CD14-positive monocyte (primary cell): ENCODE measurements at regions not wholly inside any gene's neighbourhood (a gene's known extent, or its start where the extent isn't known, plus 50 kb on each side); places are given as distances from the start of the nearest gene placed in this dataset.

Source experiments
- DNase-seq, 3 donors: peaks; one replicate each; pipeline ENCODE4 v3.0.0-alpha.2; 2011 to 2022
- H2AFZ ChIP-seq: 2 replicates; pipeline ENCODE4 v1.6.0; 2012; ENCODE audit warnings: mild to moderate bottlenecking, low read depth, low read length, inconsistent platforms; ENCODE audit not compliant: insufficient read depth, poor library complexity, severe bottlenecking
- H3K27ac ChIP-seq, 2 donors: 1 replicate in 1 of 2; 2 replicates in 1 of 2; pipeline ENCODE4 v1.5.1; 2012 to 2013; ENCODE audit warnings: low read length in 2 of 2, control low read depth in 1 of 2, inconsistent platforms in 1 of 2, low read depth in 1 of 2, mild to moderate bottlenecking in 1 of 2
- H3K27me3 ChIP-seq, 2 donors: one replicate each; pipeline versions ENCODE4 v1.6.0 to v1.6.1; 2011 to 2013; ENCODE audit warnings: low read length in 2 of 2; ENCODE audit not compliant: control insufficient read depth in 2 of 2, insufficient read depth in 2 of 2
- H3K36me3 ChIP-seq, 2 donors: replicated peaks in 1 of 2; 1 replicate in 1 of 2; 2 replicates in 1 of 2; pipeline versions ENCODE4 v1.5.1 to v1.6.1; 2012 to 2013; ENCODE audit warnings: low read length in 2 of 2, control low read depth in 1 of 2, inconsistent platforms in 1 of 2, mild to moderate bottlenecking in 1 of 2; ENCODE audit not compliant: insufficient read depth in 2 of 2, control insufficient read depth in 1 of 2
- H3K4me1 ChIP-seq, 2 donors: 1 replicate in 1 of 2; 2 replicates in 1 of 2; pipeline versions ENCODE4 v1.5.1 to v1.6.1; 2012 to 2013; ENCODE audit warnings: low read length in 2 of 2, control low read depth in 1 of 2, inconsistent platforms in 1 of 2, mild to moderate bottlenecking in 1 of 2, moderate library complexity in 1 of 2; ENCODE audit not compliant: insufficient read depth in 2 of 2, control insufficient read depth in 1 of 2
- H3K4me2 ChIP-seq: replicated peaks from 2 replicates; pipeline ENCODE3; 2012; ENCODE audit warnings: low read length, moderate library complexity, mild to moderate bottlenecking; ENCODE audit not compliant: poor library complexity, severe bottlenecking; ENCODE audit errors: extremely low read depth
- H3K4me3 ChIP-seq, 3 experiments: fragments of 200-600 bp in 1 of 3; sonication (generic) in 1 of 3; replicated peaks in 1 of 3; 1 replicate in 2 of 3; 2 replicates in 1 of 3; pipeline ENCODE4 v1.5.1; 2011 to 2013; ENCODE audit warnings: low read length in 3 of 3, mild to moderate bottlenecking in 3 of 3, control low read depth in 2 of 3, low read depth in 2 of 3, inconsistent platforms in 1 of 3, moderate library complexity in 1 of 3
- H3K79me2 ChIP-seq: 2 replicates; pipeline ENCODE4 v1.6.0; 2012; ENCODE audit warnings: mild to moderate bottlenecking, control low read depth, inconsistent platforms, low read length, moderate library complexity; ENCODE audit not compliant: insufficient read depth
- H3K9ac ChIP-seq: 2 replicates; pipeline ENCODE4 v1.6.0; 2017; ENCODE audit warnings: low read length, mild to moderate bottlenecking; ENCODE audit not compliant: insufficient read depth, poor library complexity, severe bottlenecking
- H3K9me3 ChIP-seq, 2 donors: replicated peaks in 1 of 2; 1 replicate in 1 of 2; 2 replicates in 1 of 2; pipeline versions ENCODE4 v1.5.1 to v1.6.1; 2012 to 2013; ENCODE audit warnings: low read length in 2 of 2, control low read depth in 1 of 2; ENCODE audit not compliant: control insufficient read depth in 1 of 2, insufficient read depth in 1 of 2
- H4K20me1 ChIP-seq: 2 replicates; pipeline ENCODE4 v1.6.0; 2012; ENCODE audit warnings: mild to moderate bottlenecking, low read length, control low read depth, moderate library complexity; ENCODE audit not compliant: insufficient read depth
- H3K27ac Mint-ChIP-seq, 7 donors: one replicate each; pipeline ENCODE4 v1.8.0; 2020; ENCODE audit warnings: mild to moderate bottlenecking in 7 of 7, mixed read lengths in 7 of 7, moderate library complexity in 6 of 7, inconsistent platforms in 2 of 7
- H3K27me3 Mint-ChIP-seq, 3 donors: one replicate each; pipeline ENCODE4 v1.8.0; 2021 to 2022; ENCODE audit warnings: low read depth in 3 of 3, mild to moderate bottlenecking in 3 of 3, mixed read lengths in 3 of 3, moderate library complexity in 3 of 3, inconsistent platforms in 1 of 3
- H3K36me3 Mint-ChIP-seq, 2 donors: one replicate each; pipeline ENCODE4 v1.8.0; 2020; ENCODE audit warnings: mixed read lengths in 2 of 2, inconsistent platforms in 1 of 2, mild to moderate bottlenecking in 1 of 2
- H3K4me1 Mint-ChIP-seq: one replicate; pipeline ENCODE4 v1.8.0; 2020; ENCODE audit warnings: mild to moderate bottlenecking, mixed read lengths
- H3K4me3 Mint-ChIP-seq, 2 donors: one replicate each; pipeline ENCODE4 v1.8.0; 2020; ENCODE audit warnings: mild to moderate bottlenecking in 2 of 2, mixed read lengths in 2 of 2, moderate library complexity in 1 of 2
- H3K9me3 Mint-ChIP-seq, 7 donors: one replicate each; pipeline ENCODE4 v1.8.0; 2020 to 2022; ENCODE audit warnings: mixed read lengths in 7 of 7, mild to moderate bottlenecking in 6 of 7, moderate library complexity in 6 of 7, inconsistent platforms in 2 of 7
- WGBS: methylation state at CpG from one replicate; pipeline ENCODE4 v1.1.5; 2013; ENCODE audit warnings: missing lambda C conversion rate; ENCODE audit not compliant: insufficient coverage; 5-methylcytosine and 5-hydroxymethylcytosine counted together
- intact Hi-C, 2 donors: fragments of 100-400 bp; cut with micrococcal nuclease; formaldehyde crosslinking; loops; one replicate each; pipeline versions ENCODE4 v1.15.0 to v1.15.1; 2023
- TF ChIP-seq, protein P1 (sequence below): fragments of 200-600 bp; IDR thresholded peaks from one replicate; pipeline ENCODE4 v1.8.0; 2022; ENCODE audit warnings: antibody characterized with exemption, mild to moderate bottlenecking

GRCh38 chr17:74008196-74008595, 195.3 kb upstream of the RPL38 start:
- H3K36me3 ChIP-seq = no peaks in the 10 kb centered on the region
- H3K4me3 ChIP-seq = no peak overlapping the region
- TF ChIP-seq, protein P1, sequence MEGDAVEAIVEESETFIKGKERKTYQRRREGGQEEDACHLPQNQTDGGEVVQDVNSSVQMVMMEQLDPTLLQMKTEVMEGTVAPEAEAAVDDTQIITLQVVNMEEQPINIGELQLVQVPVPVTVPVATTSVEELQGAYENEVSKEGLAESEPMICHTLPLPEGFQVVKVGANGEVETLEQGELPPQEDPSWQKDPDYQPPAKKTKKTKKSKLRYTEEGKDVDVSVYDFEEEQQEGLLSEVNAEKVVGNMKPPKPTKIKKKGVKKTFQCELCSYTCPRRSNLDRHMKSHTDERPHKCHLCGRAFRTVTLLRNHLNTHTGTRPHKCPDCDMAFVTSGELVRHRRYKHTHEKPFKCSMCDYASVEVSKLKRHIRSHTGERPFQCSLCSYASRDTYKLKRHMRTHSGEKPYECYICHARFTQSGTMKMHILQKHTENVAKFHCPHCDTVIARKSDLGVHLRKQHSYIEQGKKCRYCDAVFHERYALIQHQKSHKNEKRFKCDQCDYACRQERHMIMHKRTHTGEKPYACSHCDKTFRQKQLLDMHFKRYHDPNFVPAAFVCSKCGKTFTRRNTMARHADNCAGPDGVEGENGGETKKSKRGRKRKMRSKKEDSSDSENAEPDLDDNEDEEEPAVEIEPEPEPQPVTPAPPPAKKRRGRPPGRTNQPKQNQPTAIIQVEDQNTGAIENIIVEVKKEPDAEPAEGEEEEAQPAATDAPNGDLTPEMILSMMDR = peak; percentile 34
- peaks cover 6 to 12% (median 12%) of the 10 kb centered on the region in 3 donors for H3K27me3 Mint-ChIP-seq
- no peak overlapping the region for H3K27ac ChIP-seq
- no peaks in the 10 kb centered on the region for H3K36me3 Mint-ChIP-seq
- peaks cover 45% of the 10 kb centered on the region for H3K4me1 Mint-ChIP-seq
- H3K4me2 ChIP-seq = no peak overlapping the region
- 21% methylated on average over 8 of the region's 10 CpGs for WGBS
- H3K79me2 ChIP-seq = no peaks in the 10 kb centered on the region
- no peaks in the 10 kb centered on the region for H4K20me1 ChIP-seq
- H3K4me1 ChIP-seq = peaks cover 16 to 32% of the 10 kb centered on the region in 2 donors
- no peak overlapping the region for H3K4me3 Mint-ChIP-seq
- no peaks in the 10 kb centered on the region for H3K9me3 ChIP-seq
- no peaks in the 10 kb centered on the region for H3K9me3 Mint-ChIP-seq
- H3K27ac Mint-ChIP-seq = peak overlapping the region in 3 of 7 donors; percentile 23 to 64 (median 45)
- H2AFZ ChIP-seq = no peak overlapping the region
- H3K27me3 ChIP-seq = no peaks in the 10 kb centered on the region
- intact Hi-C loops = no loop called here
- peak; percentile 21 to 50 (median 44) for DNase-seq
- H3K9ac ChIP-seq = no peak overlapping the region

GRCh38 chr17:74009056-74009625, 194.3 kb upstream of the RPL38 start:
- TF ChIP-seq, protein P1 = no peak
- Mint-ChIP-seq H3K9me3 (no peaks in the 10 kb centered on the region), H3K4me3 (peak overlapping the region in 1 of 2 donors; percentile 5), H3K4me1 (peaks cover 51% of the 10 kb centered on the region), H3K36me3 (no peaks in the 10 kb centered on the region), H3K27ac (no peak overlapping the region), H3K27me3 (peaks cover 6 to 14% (median 12%) of the 10 kb centered on the region in 3 donors)
- Histone ChIP-seq H4K20me1 (no peaks in the 10 kb centered on the region), H3K27ac (no peak overlapping the region), H3K9me3 (no peaks in the 10 kb centered on the region), H3K79me2 (no peaks in the 10 kb centered on the region), H3K4me2 (no peak overlapping the region), H3K36me3 (no peaks in the 10 kb centered on the region), H3K9ac (no peak overlapping the region), H3K4me1 (peaks cover 16 to 32% of the 10 kb centered on the region in 2 donors), H2AFZ (no peak overlapping the region), H3K4me3 (no peak overlapping the region), H3K27me3 (no peaks in the 10 kb centered on the region)
- DNase-seq = no peak
- intact Hi-C loops = no loop called here
- no CpG with 5 or more reads among the region's 8 CpGs for WGBS
